GM19438 (cell line): ENCODE measurements at regions not wholly inside any gene's neighbourhood (a gene's known extent, or its start where the extent isn't known, plus 50 kb on each side); places are given as distances from the start of the nearest gene placed in this dataset.

Experiments used
- ATAC-seq: cut with Tn5 transposase; IDR thresholded peaks from one replicate; pipeline ENCODE4 v1.9.1; 2021; ENCODE audit warnings: low read depth; ENCODE audit not compliant: unreplicated experiment

- no peak for ATAC-seq
Observed at GRCh38 chr6:63521475-63522210, 50.6 kb upstream of the LOC128125822 start.
